BE2C (cell line): ENCODE measurements at regions not wholly inside any gene's neighbourhood (a gene's known extent, or its start where the extent isn't known, plus 50 kb on each side); places are given as distances from the start of the nearest gene placed in this dataset.
A peak's percentile ranks its signal among the peaks of the same experiment; 100 is the strongest.

Source experiments
- DNase-seq: peaks from one replicate; pipeline ENCODE4 v3.0.0-alpha.2; 2020
- H3K27me3 ChIP-seq: fragments of 250-450 bp; sonication (Bioruptor Pico); 2 replicates; pipeline ENCODE4 v1.5.1; 2020; ENCODE audit warnings: mild to moderate bottlenecking
- H3K36me3 ChIP-seq: fragments of 250-450 bp; sonication (Bioruptor Pico); 2 replicates; pipeline ENCODE4 v1.5.1; 2020; ENCODE audit warnings: mild to moderate bottlenecking
- H3K4me1 ChIP-seq: fragments of 250-450 bp; sonication (Bioruptor Pico); 2 replicates; pipeline ENCODE4 v1.5.1; 2020
- H3K4me3 ChIP-seq: 2 replicates; pipeline ENCODE4 v1.5.1; 2011; ENCODE audit warnings: low read depth, low read length
- H3K9me3 ChIP-seq: fragments of 250-450 bp; sonication (Bioruptor Pico); 2 replicates; pipeline ENCODE4 v1.5.1; 2020
- CTCF ChIP-seq: IDR thresholded peaks from 2 replicates; pipeline ENCODE4 v1.5.1; 2012; ENCODE audit warnings: mild to moderate bottlenecking, low read depth, low read length

- no peak for DNase-seq
- Histone ChIP-seq H3K4me3 (no peak overlapping the region), H3K9me3 (no peaks in the 10 kb centered on the region), H3K4me1 (peaks cover 2% of the 10 kb centered on the region; the same call in 1 of the 2 replicates), H3K27me3 (peaks cover 8% of the 10 kb centered on the region; the same call in 1 of the 2 replicates), H3K36me3 (no peaks in the 10 kb centered on the region)
- TF ChIP-seq CTCF = peak; percentile 75
These were observed 167.9 kb downstream of the SMIM20 start for GRCh38 chr4:26081795-26082498.

GRCh38 chr4:26082565-26082964 is 168.5 kb downstream of the SMIM20 start:
- DNase-seq = no peak
- H3K27me3 ChIP-seq = peaks cover 8% of the 10 kb centered on the region; the same call in 1 of the 2 replicates
- H3K9me3 ChIP-seq = no peaks in the 10 kb centered on the region
- peaks cover 3% of the 10 kb centered on the region; the same call in 1 of the 2 replicates for H3K4me1 ChIP-seq
- TF ChIP-seq CTCF = no peak
- no peak overlapping the region for H3K4me3 ChIP-seq
- no peaks in the 10 kb centered on the region for H3K36me3 ChIP-seq

- TF ChIP-seq CTCF = no peak
- Histone ChIP-seq H3K4me3 (no peak overlapping the region), H3K4me1 (peaks cover 3% of the 10 kb centered on the region; the same call in 1 of the 2 replicates), H3K9me3 (no peaks in the 10 kb centered on the region), H3K27me3 (peaks cover 8% of the 10 kb centered on the region; the same call in 1 of the 2 replicates), H3K36me3 (no peaks in the 10 kb centered on the region)
- no peak for DNase-seq
These were observed 170.0 kb downstream of the SMIM20 start for GRCh38 chr4:26083987-26084386.

GRCh38 chr4:26084414-26084813 is 170.4 kb downstream of the SMIM20 start:
- H3K4me1 ChIP-seq = peaks cover 3% of the 10 kb centered on the region; the same call in 1 of the 2 replicates
- no peaks in the 10 kb centered on the region for H3K9me3 ChIP-seq
- peaks cover 8% of the 10 kb centered on the region; the same call in 1 of the 2 replicates for H3K27me3 ChIP-seq
- DNase-seq = no peak
- TF ChIP-seq CTCF = no peak
- no peaks in the 10 kb centered on the region for H3K36me3 ChIP-seq
- no peak overlapping the region for H3K4me3 ChIP-seq

GRCh38 chr4:26085551-26085950 is 171.5 kb downstream of the SMIM20 start:
- H3K36me3 ChIP-seq = no peaks in the 10 kb centered on the region
- no peak for TF ChIP-seq CTCF
- no peak overlapping the region for H3K4me3 ChIP-seq
- H3K27me3 ChIP-seq = peaks cover 8% of the 10 kb centered on the region; the same call in 1 of the 2 replicates
- no peaks in the 10 kb centered on the region for H3K9me3 ChIP-seq
- peaks cover 3% of the 10 kb centered on the region; the same call in 1 of the 2 replicates for H3K4me1 ChIP-seq
- no peak for DNase-seq
